ENCODE measurements at regions not wholly inside any gene's neighbourhood (a gene's known extent, or its start where the extent isn't known, plus 50 kb on each side); places are given as distances from the start of the nearest gene placed in this dataset.

- no peaks in the 10 kb centered on the region for H3K9me3 ChIP-seq (ENCODE audit: insufficient read depth, low read length)
- TF ChIP-seq SUZ12 (IDR thresholded peaks at IDR 0.05; ENCODE audit: extremely low read depth, insufficient read depth, insufficient read length) (no peak), ZNF274 (IDR thresholded peaks at IDR 0.05; ENCODE audit: low read depth, low read length) (no peak), YY1 (IDR thresholded peaks at IDR 0.05; ENCODE audit: insufficient read depth, insufficient read length) (no peak)
Measured at GRCh38 chr18:78245451-78245850, 734.2 kb upstream of the SALL3 start.

GRCh38 chr18:78246050-78246449, 733.6 kb upstream of the SALL3 start:
- H3K4me3 ChIP-seq (ENCODE audit: insufficient read length, low read depth): no peak overlapping the region
- DNase-seq (ENCODE audit: low read depth, low spot score): no peak
- peaks cover 3% of the 10 kb centered on the region for H3K4me1 ChIP-seq (ENCODE audit: insufficient read depth, insufficient read length)
- H3K9ac ChIP-seq (ENCODE audit: insufficient read length, low read depth): no peak overlapping the region
- TF ChIP-seq YY1 (IDR thresholded peaks at IDR 0.05; ENCODE audit: insufficient read depth, insufficient read length) (no peak), ZNF274 (IDR thresholded peaks at IDR 0.05; ENCODE audit: low read depth, low read length) (no peak), SUZ12 (IDR thresholded peaks at IDR 0.05; ENCODE audit: extremely low read depth, insufficient read depth, insufficient read length) (no peak)
- no peaks in the 10 kb centered on the region for H3K36me3 ChIP-seq (ENCODE audit: insufficient read depth, insufficient read length, low read length)
- no peaks in the 10 kb centered on the region for H3K27me3 ChIP-seq (ENCODE audit: insufficient read depth, insufficient read length)
- H3K9me3 ChIP-seq (ENCODE audit: insufficient read depth, low read length): no peaks in the 10 kb centered on the region

More at GRCh38 chr18:78245451-78245850, 734.2 kb upstream of the SALL3 start:
- no peaks in the 10 kb centered on the region for H3K27me3 ChIP-seq (ENCODE audit: insufficient read depth, insufficient read length)
- H3K36me3 ChIP-seq (ENCODE audit: insufficient read depth, insufficient read length, low read length): no peaks in the 10 kb centered on the region
- H3K4me3 ChIP-seq (ENCODE audit: insufficient read length, low read depth): no peak overlapping the region
- no peak overlapping the region for H3K9ac ChIP-seq (ENCODE audit: insufficient read length, low read depth)
- DNase-seq (ENCODE audit: low read depth, low spot score): no peak
- peaks cover 7% of the 10 kb centered on the region for H3K4me1 ChIP-seq (ENCODE audit: insufficient read depth, insufficient read length)

GRCh38 chr18:78246588-78246987, 733.0 kb upstream of the SALL3 start:
- H3K27me3 ChIP-seq (ENCODE audit: insufficient read depth, insufficient read length): no peaks in the 10 kb centered on the region
- H3K4me1 ChIP-seq (ENCODE audit: insufficient read depth, insufficient read length): peaks cover 3% of the 10 kb centered on the region
- H3K9me3 ChIP-seq (ENCODE audit: insufficient read depth, low read length): no peaks in the 10 kb centered on the region
- no peak for DNase-seq (ENCODE audit: low read depth, low spot score)
- TF ChIP-seq ZNF274 (IDR thresholded peaks at IDR 0.05; ENCODE audit: low read depth, low read length) (no peak), YY1 (IDR thresholded peaks at IDR 0.05; ENCODE audit: insufficient read depth, insufficient read length) (no peak), SUZ12 (IDR thresholded peaks at IDR 0.05; ENCODE audit: extremely low read depth, insufficient read depth, insufficient read length) (no peak)
- H3K4me3 ChIP-seq (ENCODE audit: insufficient read length, low read depth): no peak overlapping the region
- H3K9ac ChIP-seq (ENCODE audit: insufficient read length, low read depth): no peak overlapping the region
- no peaks in the 10 kb centered on the region for H3K36me3 ChIP-seq (ENCODE audit: insufficient read depth, insufficient read length, low read length)

GRCh38 chr18:78247615-78248289, 731.9 kb upstream of the SALL3 start:
- no peak for TF ChIP-seq SUZ12 (IDR thresholded peaks at IDR 0.05; ENCODE audit: extremely low read depth, insufficient read depth, insufficient read length)
- no peak for TF ChIP-seq ZNF274 (IDR thresholded peaks at IDR 0.05; ENCODE audit: low read depth, low read length)
- TF ChIP-seq YY1 (IDR thresholded peaks at IDR 0.05; ENCODE audit: insufficient read depth, insufficient read length): no peak
- H3K36me3 ChIP-seq (ENCODE audit: insufficient read depth, insufficient read length, low read length): no peaks in the 10 kb centered on the region
- H3K4me1 ChIP-seq (ENCODE audit: insufficient read depth, insufficient read length): no peaks in the 10 kb centered on the region
- H3K27me3 ChIP-seq (ENCODE audit: insufficient read depth, insufficient read length): no peaks in the 10 kb centered on the region
- H3K9me3 ChIP-seq (ENCODE audit: insufficient read depth, low read length): no peaks in the 10 kb centered on the region
- no peak overlapping the region for H3K4me3 ChIP-seq (ENCODE audit: insufficient read length, low read depth)
- H3K9ac ChIP-seq (ENCODE audit: insufficient read length, low read depth): no peak overlapping the region
- no peak for DNase-seq (ENCODE audit: low read depth, low spot score)

- Histone ChIP-seq H3K36me3 (ENCODE audit: insufficient read depth, insufficient read length, low read length) (no peaks in the 10 kb centered on the region), H3K4me3 (ENCODE audit: insufficient read length, low read depth) (no peak overlapping the region), H3K9me3 (ENCODE audit: insufficient read depth, low read length) (peaks cover 8% of the 10 kb centered on the region; the same call in 1 of the 2 replicates), H3K4me1 (ENCODE audit: insufficient read depth, insufficient read length) (no peaks in the 10 kb centered on the region), H3K27me3 (ENCODE audit: insufficient read depth, insufficient read length) (no peaks in the 10 kb centered on the region), H3K9ac (ENCODE audit: insufficient read length, low read depth) (no peak overlapping the region)
- TF ChIP-seq ZNF274 (IDR thresholded peaks at IDR 0.05; ENCODE audit: low read depth, low read length) (no peak), YY1 (IDR thresholded peaks at IDR 0.05; ENCODE audit: insufficient read depth, insufficient read length) (no peak), SUZ12 (IDR thresholded peaks at IDR 0.05; ENCODE audit: extremely low read depth, insufficient read depth, insufficient read length) (no peak)
- DNase-seq (ENCODE audit: low read depth, low spot score): no peak
Measured at GRCh38 chr18:78255013-78255412, 724.6 kb upstream of the SALL3 start.

GRCh38 chr18:78268226-78268988, 711.2 kb upstream of the SALL3 start:
- Histone ChIP-seq H3K9ac (ENCODE audit: insufficient read length, low read depth) (no peak overlapping the region), H3K36me3 (ENCODE audit: insufficient read depth, insufficient read length, low read length) (no peaks in the 10 kb centered on the region), H3K9me3 (ENCODE audit: insufficient read depth, low read length) (no peaks in the 10 kb centered on the region), H3K4me1 (ENCODE audit: insufficient read depth, insufficient read length) (no peaks in the 10 kb centered on the region), H3K27me3 (ENCODE audit: insufficient read depth, insufficient read length) (no peaks in the 10 kb centered on the region), H3K4me3 (ENCODE audit: insufficient read length, low read depth) (no peak overlapping the region)
- no peak for DNase-seq (ENCODE audit: low read depth, low spot score)
- TF ChIP-seq ZNF274 (IDR thresholded peaks at IDR 0.05; ENCODE audit: low read depth, low read length) (no peak), SUZ12 (IDR thresholded peaks at IDR 0.05; ENCODE audit: extremely low read depth, insufficient read depth, insufficient read length) (no peak), YY1 (IDR thresholded peaks at IDR 0.05; ENCODE audit: insufficient read depth, insufficient read length) (no peak)

GRCh38 chr18:78271790-78272189, 707.8 kb upstream of the SALL3 start:
- no peaks in the 10 kb centered on the region for H3K27me3 ChIP-seq (ENCODE audit: insufficient read depth, insufficient read length)
- no peak for DNase-seq (ENCODE audit: low read depth, low spot score)

More at GRCh38 chr18:78271790-78272189, 707.8 kb upstream of the SALL3 start:
- Histone ChIP-seq H3K9ac (ENCODE audit: insufficient read length, low read depth) (no peak overlapping the region), H3K4me3 (ENCODE audit: insufficient read length, low read depth) (no peak overlapping the region), H3K4me1 (ENCODE audit: insufficient read depth, insufficient read length) (no peaks in the 10 kb centered on the region), H3K36me3 (ENCODE audit: insufficient read depth, insufficient read length, low read length) (no peaks in the 10 kb centered on the region), H3K9me3 (ENCODE audit: insufficient read depth, low read length) (peaks cover 11% of the 10 kb centered on the region; the same call in 1 of the 2 replicates)
- TF ChIP-seq ZNF274 (IDR thresholded peaks at IDR 0.05; ENCODE audit: low read depth, low read length) (no peak), YY1 (IDR thresholded peaks at IDR 0.05; ENCODE audit: insufficient read depth, insufficient read length) (no peak), SUZ12 (IDR thresholded peaks at IDR 0.05; ENCODE audit: extremely low read depth, insufficient read depth, insufficient read length) (no peak)
